KOPT-K1 (cell line): ENCODE measurements at regions not wholly inside any gene's neighbourhood (a gene's known extent, or its start where the extent isn't known, plus 50 kb on each side); places are given as distances from the start of the nearest gene placed in this dataset.

Experiments
- H3K27ac ChIP-seq: fragments of 200-600 bp; sonication (generic); 2 replicates; pipeline ENCODE4 v1.5.1; 2016; ENCODE audit warnings: antibody characterized with exemption, mild to moderate bottlenecking, low read depth, low read length; ENCODE audit not compliant: poor library complexity, severe bottlenecking
- H3K36me3 ChIP-seq: fragments of 200-600 bp; sonication (generic); 2 replicates; pipeline ENCODE4 v1.5.1; 2017; ENCODE audit warnings: antibody characterized with exemption, mild to moderate bottlenecking, low read length, moderate library complexity; ENCODE audit not compliant: insufficient read depth
- H3K9me3 ChIP-seq: fragments of 200-600 bp; sonication (generic); 2 replicates; pipeline ENCODE4 v1.5.1; 2017; ENCODE audit warnings: antibody characterized with exemption, low read length, mild to moderate bottlenecking; ENCODE audit not compliant: insufficient read depth, poor library complexity, severe bottlenecking

DNA sequence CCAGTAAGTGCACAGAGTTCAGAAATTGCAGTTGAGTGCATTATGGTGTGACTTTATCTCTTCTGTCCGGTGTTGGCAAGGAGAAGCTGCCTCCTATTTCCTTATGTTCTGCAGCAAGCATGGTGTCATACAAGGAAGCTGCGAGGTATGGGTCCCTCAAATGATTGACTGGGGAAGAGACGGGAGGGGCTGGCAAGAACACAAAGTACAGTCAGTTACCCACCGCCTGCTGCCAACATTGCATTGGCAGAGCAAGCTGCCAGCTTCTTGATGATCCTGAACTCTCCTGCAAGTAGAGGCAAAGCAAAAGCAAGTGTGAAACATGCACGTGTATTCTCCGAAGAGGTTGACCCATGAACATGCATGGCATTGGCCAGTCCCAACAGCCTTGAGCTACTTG, 1013.6 kb downstream of the UQCRFS1 start:
- H3K9me3 ChIP-seq = no peaks in the 10 kb centered on the region
- H3K27ac ChIP-seq = no peak overlapping the region
- H3K36me3 ChIP-seq = no peaks in the 10 kb centered on the region

DNA sequence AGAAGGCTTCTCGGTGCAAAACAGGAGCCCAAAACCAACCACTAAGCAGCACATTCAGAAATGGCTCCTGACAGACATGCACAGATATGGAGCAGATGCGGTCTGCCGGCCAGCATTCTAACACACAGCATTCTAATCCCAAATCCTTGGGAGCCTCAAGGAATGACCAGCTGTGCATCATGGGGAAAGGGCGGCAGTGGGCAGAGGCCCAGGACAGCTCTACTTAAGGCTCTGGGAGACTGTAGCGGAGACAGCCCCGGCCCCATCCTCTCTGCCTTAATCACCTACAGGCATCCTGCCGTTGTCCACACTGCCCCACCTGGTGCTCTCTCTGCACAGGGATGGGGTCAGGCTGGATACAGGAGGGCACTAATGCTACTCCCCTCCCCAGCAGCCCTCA, 1016.0 kb downstream of the UQCRFS1 start:
- Histone ChIP-seq H3K36me3 (no peaks in the 10 kb centered on the region), H3K27ac (no peak overlapping the region), H3K9me3 (no peaks in the 10 kb centered on the region)

DNA sequence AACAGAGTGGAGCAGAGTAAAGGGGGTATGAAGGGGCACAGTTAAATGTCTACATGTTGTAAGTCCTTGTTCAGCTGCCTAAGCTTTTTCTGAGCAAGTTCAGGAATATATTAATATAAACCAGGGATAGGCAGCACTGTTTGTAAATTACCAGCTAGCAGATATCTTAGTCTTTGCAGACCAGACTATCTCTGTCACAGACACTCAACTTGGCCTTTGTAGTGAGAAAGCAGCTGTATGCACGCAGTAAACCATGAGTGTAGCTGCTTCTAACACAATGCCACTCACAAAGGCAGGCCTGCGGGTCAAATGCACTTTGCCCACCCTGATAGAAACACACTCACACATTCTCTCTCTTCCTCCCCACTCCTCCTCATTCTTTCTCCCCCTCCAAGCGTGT, 1016.9 kb downstream of the UQCRFS1 start:
- Histone ChIP-seq H3K9me3 (no peaks in the 10 kb centered on the region), H3K27ac (no peak overlapping the region), H3K36me3 (no peaks in the 10 kb centered on the region)

DNA sequence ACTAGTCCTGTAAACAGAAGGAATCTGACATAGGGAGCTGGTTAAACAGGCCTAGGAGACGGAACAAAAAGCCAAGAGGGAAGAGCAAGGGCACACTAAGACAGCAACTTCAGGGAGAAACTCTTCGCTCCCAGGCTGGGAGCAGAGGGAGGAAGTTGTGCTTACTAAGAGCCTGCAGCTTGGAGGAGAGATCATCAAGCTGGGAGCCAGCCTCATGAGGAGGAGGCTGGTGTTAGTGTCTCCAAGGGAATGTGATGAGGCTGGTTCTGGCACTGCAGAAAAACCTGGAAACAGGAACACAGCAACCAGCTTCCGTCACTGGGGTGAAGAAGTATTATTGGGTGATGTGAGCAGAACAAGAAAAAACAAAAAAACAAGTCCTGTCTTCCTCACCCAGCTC, 1027.3 kb downstream of the UQCRFS1 start:
- no peak overlapping the region for H3K27ac ChIP-seq
- H3K36me3 ChIP-seq = no peaks in the 10 kb centered on the region
- no peaks in the 10 kb centered on the region for H3K9me3 ChIP-seq

DNA sequence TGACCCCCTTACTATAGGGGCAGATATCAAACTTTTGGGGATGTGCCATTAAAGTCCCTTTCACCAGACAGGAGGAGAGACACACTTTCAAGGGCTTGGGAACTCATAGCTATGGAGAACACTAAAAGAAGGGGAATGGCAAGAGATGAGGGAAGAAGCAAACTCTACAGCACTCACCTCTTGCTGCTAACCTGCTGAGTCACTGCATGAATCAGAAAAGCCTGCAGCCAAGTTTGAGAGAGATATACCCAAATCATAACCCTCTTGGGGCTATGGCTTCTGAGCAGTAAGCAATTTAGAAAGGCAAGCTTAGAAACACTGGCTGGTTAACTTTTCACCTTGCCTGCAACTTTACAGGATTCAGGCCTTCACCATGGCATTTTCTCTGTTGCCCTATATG, 1028.0 kb downstream of the UQCRFS1 start:
- H3K27ac ChIP-seq = no peak overlapping the region
- H3K36me3 ChIP-seq = no peaks in the 10 kb centered on the region
- H3K9me3 ChIP-seq = no peaks in the 10 kb centered on the region

DNA sequence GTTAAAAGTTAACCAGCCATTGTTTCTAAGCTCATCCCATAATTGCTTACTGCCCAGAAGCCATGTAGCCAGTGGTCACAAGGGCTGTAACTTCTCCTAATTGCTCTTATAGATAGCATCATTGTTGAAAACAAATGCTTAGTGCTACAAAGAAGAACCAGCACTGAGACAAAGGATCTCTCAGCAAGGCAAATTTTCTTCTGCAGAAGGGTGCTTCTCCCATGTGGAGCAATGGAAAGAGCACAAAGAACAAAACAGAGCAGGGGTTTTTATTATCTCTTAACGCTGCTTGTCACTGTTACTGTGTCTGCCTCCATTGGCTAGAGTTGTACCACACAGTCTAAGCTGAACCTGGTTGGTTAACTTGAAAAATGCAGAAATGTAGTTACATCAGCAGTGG, 1036.8 kb downstream of the UQCRFS1 start:
- Histone ChIP-seq H3K9me3 (peaks cover 18% of the 10 kb centered on the region), H3K36me3 (no peaks in the 10 kb centered on the region), H3K27ac (no peak overlapping the region)

DNA sequence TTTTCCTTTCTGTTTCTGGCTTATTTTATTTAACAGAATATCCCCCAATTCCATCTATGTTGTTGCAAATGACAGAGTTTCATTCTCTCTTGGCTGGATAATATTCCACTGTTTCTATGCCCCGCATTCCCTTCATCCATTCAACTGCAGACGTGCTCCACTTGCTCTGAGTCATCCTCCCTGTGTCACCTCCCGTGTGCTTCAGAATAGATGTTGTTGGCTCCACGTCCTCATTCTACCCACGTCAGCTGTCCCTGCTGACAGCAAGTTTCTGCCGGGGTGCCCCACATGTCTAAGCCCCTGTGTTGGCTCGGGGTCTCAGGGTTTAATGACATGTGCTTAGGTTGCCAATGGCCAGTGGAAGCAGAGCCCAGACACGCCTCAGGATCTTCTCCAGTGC, 1041.0 kb downstream of the UQCRFS1 start:
- no peak overlapping the region for H3K27ac ChIP-seq
- peaks cover 11% of the 10 kb centered on the region for H3K9me3 ChIP-seq
- no peaks in the 10 kb centered on the region for H3K36me3 ChIP-seq

DNA sequence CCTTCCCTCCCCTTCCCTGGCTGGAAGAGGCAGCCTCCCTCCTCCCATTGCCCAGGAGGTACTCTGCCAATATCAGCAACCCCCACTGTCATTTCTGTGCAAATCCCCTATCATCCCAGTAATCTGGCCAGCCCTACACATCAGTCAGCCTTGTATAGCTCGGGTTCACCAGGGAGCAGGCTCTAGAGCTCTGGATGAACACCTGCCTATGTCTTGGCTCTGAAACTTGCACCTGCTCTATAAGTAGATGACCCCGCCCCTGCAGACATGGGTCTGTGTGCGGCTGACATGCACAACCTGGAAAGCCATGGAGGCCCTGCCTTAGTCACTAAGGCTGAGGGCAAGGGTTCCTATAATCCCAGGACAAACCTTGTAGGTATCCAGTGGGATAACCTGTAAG, 1042.9 kb downstream of the UQCRFS1 start:
- H3K36me3 ChIP-seq = no peaks in the 10 kb centered on the region
- H3K9me3 ChIP-seq = no peaks in the 10 kb centered on the region
- no peak overlapping the region for H3K27ac ChIP-seq

DNA sequence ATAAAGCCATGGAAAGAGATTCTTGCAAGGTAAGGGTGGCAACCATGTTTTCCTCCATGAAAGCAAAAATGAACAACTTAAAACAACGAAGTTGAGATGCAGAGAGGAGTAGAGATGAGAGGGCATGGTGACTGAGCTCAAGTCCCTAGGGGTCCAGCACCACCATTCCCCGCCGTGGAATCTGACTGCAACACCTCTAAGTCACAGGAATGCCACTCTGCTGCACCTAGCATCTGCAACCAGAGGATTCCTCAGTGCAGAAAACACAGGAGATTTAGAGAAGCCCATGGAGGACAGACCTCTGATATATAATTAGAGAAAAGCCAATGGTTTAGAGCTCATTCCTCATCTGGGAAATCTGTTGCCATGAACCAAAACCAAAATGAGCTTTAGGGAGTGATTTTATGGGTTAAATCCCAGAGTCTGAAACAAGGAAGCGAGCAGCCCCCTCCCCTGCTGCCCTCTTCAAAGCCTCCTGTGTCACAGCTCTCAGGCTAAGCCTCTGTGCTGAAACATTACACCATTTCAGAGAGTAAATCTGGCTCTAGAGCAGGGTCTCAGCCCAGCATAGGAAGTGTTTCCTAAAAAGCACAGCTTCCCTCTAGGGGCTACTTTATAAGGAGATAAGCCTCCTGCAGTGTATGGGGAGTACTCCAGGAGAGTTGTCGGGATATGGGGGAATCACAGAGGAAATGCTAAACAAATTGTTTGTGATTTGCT, 1043.6 kb downstream of the UQCRFS1 start:
- H3K27ac ChIP-seq = no peak overlapping the region
- H3K9me3 ChIP-seq = no peaks in the 10 kb centered on the region
- no peaks in the 10 kb centered on the region for H3K36me3 ChIP-seq

DNA sequence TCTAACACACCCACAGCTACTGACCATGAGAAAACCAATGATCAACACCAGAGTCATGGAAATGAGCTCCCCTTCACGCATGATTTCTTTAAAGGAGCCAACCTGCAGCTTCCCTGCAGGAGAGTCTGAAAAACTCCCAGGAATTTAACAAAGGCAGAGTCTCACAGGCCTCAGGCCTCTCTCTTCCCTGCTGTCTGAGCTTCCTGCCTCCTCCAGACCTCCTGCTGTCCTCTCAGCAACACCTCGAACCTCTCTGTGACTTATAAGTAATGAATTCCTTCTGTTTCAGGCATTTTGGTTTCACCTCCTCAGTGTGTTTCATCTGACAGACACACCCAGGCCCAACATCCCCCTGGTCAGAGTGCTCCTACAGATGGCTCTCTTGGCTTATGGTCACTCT, 1044.4 kb downstream of the UQCRFS1 start:
- Histone ChIP-seq H3K9me3 (no peaks in the 10 kb centered on the region), H3K27ac (no peak overlapping the region), H3K36me3 (no peaks in the 10 kb centered on the region)

DNA sequence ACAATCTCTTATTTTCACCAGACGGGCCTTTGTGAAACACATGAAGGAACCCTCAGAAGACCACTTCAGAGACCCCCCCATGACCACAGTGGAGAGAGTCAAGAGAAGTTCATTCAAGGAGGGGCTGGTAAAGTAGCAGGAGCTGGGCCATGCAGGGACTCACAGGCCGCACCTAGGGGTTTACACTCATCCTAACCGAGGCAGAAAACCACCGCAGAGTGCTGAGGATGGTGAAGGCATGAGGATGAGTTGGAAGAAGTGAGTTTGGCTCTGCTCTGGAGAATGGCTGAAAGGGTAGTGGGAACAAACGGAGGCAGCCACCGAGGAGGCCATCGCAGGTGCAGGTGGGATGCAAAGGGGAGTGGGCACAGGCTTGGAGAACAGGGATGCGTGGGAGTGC, 1046.9 kb downstream of the UQCRFS1 start:
- Histone ChIP-seq H3K27ac (no peak overlapping the region), H3K36me3 (no peaks in the 10 kb centered on the region), H3K9me3 (no peaks in the 10 kb centered on the region)

DNA sequence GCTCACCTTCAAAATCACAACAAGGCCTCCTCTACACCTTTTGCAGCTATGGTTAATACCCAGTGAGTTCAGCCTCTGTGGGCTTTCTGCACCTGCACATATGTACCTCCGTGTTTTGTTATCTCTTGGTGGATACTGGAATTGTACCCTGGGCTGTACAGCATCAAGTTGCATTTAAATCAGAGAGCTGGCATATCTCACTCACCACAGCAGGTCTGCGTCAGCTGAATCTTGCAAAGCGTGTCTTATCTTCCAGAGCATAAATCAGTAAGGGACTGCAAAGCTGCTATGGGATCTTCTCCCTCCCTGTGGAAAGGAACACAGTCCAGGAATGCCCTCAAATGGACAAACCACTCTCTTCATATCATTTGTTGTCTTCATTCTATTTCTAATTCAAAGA, 1048.7 kb downstream of the UQCRFS1 start:
- no peak overlapping the region for H3K27ac ChIP-seq
- peaks cover 3% of the 10 kb centered on the region for H3K9me3 ChIP-seq
- H3K36me3 ChIP-seq = no peaks in the 10 kb centered on the region

DNA sequence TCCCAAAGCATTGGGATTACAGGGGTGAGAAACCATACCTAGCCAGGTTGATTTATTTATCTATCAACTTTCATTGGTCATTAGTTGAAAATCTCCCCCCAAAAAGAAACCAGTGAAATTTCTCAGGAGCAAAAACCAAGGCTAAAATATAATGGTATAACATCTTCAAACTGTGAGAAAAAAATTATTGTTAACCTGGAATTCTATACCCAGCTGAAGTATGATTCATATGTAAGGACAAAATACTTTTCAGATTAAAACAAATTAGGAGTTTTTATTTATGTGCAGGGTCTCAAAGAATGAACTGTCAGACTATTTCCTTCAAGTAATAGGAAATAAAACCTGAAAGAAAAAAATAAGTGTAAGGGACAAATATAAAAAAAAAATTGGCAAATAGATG, 1053.9 kb downstream of the UQCRFS1 start:
- Histone ChIP-seq H3K36me3 (no peaks in the 10 kb centered on the region), H3K9me3 (peaks cover 8% of the 10 kb centered on the region), H3K27ac (no peak overlapping the region)

DNA sequence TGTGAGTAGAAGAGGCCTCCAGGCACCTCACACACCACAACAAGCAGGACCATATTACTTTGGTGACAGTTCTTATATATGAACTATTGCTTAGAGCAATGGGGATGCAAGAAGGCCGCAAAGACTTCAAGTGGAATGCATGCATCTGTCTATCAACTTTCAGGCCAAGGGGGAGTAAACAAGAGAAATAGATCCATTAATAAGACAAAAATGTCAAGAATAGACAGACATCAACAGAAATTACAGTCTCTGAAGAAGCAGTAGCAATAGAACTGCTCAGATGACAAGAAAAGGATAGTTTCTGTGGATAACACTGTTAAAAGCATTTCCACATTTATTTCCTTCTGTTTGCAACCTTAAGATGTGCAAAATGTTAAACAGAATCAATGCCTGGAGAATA, 1057.7 kb downstream of the UQCRFS1 start:
- Histone ChIP-seq H3K36me3 (no peaks in the 10 kb centered on the region), H3K9me3 (peaks cover 8% of the 10 kb centered on the region), H3K27ac (no peak overlapping the region)

DNA sequence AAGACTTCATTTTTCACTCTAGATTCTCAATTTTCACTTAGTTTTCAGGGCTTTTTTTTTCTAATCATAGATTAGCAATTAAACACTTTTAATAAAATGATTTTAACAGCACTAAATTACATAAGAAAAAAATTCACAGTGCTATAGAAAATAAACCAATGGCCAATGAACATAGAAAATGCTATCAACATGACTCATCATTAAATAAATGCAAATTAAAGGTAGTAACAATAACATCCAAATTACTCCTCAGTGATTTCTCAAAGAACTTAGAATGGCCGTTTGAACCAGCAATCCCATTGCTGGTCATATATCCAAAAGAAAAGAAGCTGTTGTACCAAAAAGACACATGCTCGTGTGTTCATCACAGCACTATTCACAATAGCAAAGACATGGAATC, 1058.9 kb downstream of the UQCRFS1 start:
- no peaks in the 10 kb centered on the region for H3K36me3 ChIP-seq

DNA sequence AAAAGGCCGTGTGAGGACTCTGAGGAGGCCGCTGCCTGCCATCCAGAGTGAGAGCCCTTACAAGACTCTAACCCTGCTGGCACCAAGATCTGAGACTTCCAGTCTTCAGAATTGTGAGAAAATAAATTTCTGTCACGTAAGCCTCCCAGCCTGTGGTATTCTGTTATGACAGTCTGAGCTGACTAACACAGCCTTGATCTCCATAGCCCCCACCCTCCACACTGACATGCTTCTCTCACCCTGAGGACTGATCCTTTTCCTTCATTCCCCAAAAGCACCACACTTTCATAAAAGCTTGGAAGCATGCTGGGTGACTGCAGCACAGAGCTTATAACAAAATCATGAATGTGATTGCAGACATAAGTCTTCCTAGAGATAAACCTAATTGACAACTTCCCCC, 1059.8 kb downstream of the UQCRFS1 start:
- H3K27ac ChIP-seq = no peak overlapping the region
- H3K9me3 ChIP-seq = no peaks in the 10 kb centered on the region
- no peaks in the 10 kb centered on the region for H3K36me3 ChIP-seq

More for the DNA sequence above, 1058.9 kb downstream of the UQCRFS1 start:
- Histone ChIP-seq H3K9me3 (peaks cover 4% of the 10 kb centered on the region), H3K27ac (no peak overlapping the region)
